ENCODE measurements at regions not wholly inside any gene's neighbourhood (a gene's known extent, or its start where the extent isn't known, plus 50 kb on each side); places are given as distances from the start of the nearest gene placed in this dataset.

DNA sequence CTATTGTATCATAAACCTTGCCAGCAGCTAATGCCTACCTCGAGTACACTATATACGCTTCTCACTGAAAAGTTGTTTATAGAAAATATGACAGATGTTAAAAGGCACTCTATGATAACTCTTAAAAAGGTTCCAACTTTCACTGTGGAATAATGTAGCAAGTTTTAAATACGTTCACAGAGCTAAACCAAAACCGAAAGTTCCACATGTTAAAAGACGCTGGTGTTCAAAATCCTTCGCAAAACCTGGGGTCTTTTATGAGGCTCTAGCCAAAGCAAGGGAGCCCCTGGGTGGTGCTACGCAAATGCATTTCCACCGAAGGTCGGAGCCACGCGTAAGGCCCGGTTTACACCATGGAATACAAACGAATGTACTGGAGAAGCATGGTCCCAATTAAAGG, 103.7 kb upstream of the TENM3 start:
- TF ChIP-seq, protein P1, sequence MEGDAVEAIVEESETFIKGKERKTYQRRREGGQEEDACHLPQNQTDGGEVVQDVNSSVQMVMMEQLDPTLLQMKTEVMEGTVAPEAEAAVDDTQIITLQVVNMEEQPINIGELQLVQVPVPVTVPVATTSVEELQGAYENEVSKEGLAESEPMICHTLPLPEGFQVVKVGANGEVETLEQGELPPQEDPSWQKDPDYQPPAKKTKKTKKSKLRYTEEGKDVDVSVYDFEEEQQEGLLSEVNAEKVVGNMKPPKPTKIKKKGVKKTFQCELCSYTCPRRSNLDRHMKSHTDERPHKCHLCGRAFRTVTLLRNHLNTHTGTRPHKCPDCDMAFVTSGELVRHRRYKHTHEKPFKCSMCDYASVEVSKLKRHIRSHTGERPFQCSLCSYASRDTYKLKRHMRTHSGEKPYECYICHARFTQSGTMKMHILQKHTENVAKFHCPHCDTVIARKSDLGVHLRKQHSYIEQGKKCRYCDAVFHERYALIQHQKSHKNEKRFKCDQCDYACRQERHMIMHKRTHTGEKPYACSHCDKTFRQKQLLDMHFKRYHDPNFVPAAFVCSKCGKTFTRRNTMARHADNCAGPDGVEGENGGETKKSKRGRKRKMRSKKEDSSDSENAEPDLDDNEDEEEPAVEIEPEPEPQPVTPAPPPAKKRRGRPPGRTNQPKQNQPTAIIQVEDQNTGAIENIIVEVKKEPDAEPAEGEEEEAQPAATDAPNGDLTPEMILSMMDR (conservative IDR thresholded peaks at IDR 0.05; ENCODE audit: low read depth, low read length), result no peak
- TF ChIP-seq EZH2 (IDR thresholded peaks at IDR 0.05; ENCODE audit: borderline replicate concordance, low read depth, low read length, poor library complexity, severe bottlenecking), result no peak
